ENCODE measurements at regions not wholly inside any gene's neighbourhood (a gene's known extent, or its start where the extent isn't known, plus 50 kb on each side); places are given as distances from the start of the nearest gene placed in this dataset.

DNA sequence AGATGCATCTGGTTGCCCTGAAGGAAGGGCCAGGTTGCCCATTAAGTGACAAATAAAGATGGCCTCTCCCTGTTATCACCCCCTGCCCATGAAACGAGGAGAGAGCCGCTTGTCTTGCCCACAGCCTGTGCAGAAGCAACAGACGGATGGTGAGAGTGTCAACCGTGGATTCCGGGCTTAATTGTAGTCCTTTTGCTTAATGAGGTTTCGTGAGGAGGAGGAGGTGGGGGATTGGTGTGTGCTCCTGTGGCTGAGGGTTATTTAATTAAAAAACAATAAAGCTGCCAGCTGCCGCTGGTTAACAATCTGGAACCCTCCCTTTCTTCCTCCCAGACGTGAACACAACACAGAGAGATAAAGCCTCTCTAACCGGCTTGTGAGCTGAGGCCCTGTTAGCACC is 188.0 kb upstream of the PARD3B start:
- no peak for TF ChIP-seq EZH2phosphoT487 (IDR thresholded peaks at IDR 0.05; ENCODE audit: low read length)
- TF ChIP-seq, protein P1, sequence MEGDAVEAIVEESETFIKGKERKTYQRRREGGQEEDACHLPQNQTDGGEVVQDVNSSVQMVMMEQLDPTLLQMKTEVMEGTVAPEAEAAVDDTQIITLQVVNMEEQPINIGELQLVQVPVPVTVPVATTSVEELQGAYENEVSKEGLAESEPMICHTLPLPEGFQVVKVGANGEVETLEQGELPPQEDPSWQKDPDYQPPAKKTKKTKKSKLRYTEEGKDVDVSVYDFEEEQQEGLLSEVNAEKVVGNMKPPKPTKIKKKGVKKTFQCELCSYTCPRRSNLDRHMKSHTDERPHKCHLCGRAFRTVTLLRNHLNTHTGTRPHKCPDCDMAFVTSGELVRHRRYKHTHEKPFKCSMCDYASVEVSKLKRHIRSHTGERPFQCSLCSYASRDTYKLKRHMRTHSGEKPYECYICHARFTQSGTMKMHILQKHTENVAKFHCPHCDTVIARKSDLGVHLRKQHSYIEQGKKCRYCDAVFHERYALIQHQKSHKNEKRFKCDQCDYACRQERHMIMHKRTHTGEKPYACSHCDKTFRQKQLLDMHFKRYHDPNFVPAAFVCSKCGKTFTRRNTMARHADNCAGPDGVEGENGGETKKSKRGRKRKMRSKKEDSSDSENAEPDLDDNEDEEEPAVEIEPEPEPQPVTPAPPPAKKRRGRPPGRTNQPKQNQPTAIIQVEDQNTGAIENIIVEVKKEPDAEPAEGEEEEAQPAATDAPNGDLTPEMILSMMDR (IDR thresholded peaks at IDR 0.05; ENCODE audit: low read length): no peak
